Astrocyte (in vitro differentiated cells and primary cell): ENCODE measurements at regions not wholly inside any gene's neighbourhood (a gene's known extent, or its start where the extent isn't known, plus 50 kb on each side); places are given as distances from the start of the nearest gene placed in this dataset.

Experiments
- DNase-seq: peaks from one replicate; pipeline ENCODE4 v3.0.0-alpha.2; 2010; ENCODE audit warnings: low read depth
- FAIRE-seq: peaks from 2 replicates; lab custom pipeline; 2011; peaks lifted over from hg19 to GRCh38; lab: Jason Lieb, UNC
- H2AFZ ChIP-seq: 2 replicates; pipeline ENCODE4 v1.6.0; 2012; ENCODE audit warnings: low read depth, low read length, inconsistent platforms
- H3K27ac ChIP-seq: 2 replicates; pipeline ENCODE4 v1.5.1; 2011; ENCODE audit warnings: low read depth, low read length, inconsistent platforms
- H3K27me3 ChIP-seq: 2 replicates; pipeline ENCODE4 v1.6.0; 2011; ENCODE audit warnings: low read length, inconsistent platforms; ENCODE audit not compliant: insufficient read depth
- H3K36me3 ChIP-seq: 2 replicates; pipeline ENCODE4 v1.5.1; 2011; ENCODE audit warnings: low read length, inconsistent platforms; ENCODE audit not compliant: insufficient read depth
- H3K4me1 ChIP-seq: 2 replicates; pipeline ENCODE4 v1.5.1; 2011; ENCODE audit warnings: low read length, inconsistent platforms; ENCODE audit not compliant: insufficient read depth
- H3K4me2 ChIP-seq: 2 replicates; pipeline ENCODE4 v1.6.0; 2012; ENCODE audit warnings: low read length, inconsistent platforms
- H3K4me3 ChIP-seq: 2 replicates; pipeline ENCODE4 v1.5.1; 2011; ENCODE audit warnings: low read depth, mild to moderate bottlenecking, low read length, inconsistent platforms; ENCODE audit not compliant: insufficient read depth
- H3K79me2 ChIP-seq: 2 replicates; pipeline ENCODE4 v1.6.0; 2012; ENCODE audit warnings: mild to moderate bottlenecking, low read length, inconsistent platforms; ENCODE audit not compliant: insufficient read depth
- H3K9ac ChIP-seq: 2 replicates; pipeline ENCODE4 v1.6.0; 2012; ENCODE audit warnings: mild to moderate bottlenecking, low read length, inconsistent platforms
- H3K9me3 ChIP-seq: 2 replicates; pipeline ENCODE4 v1.5.1; 2012; ENCODE audit warnings: low read depth, mild to moderate bottlenecking, low read length, inconsistent platforms; ENCODE audit not compliant: insufficient read depth
- H4K20me1 ChIP-seq: 2 replicates; pipeline ENCODE4 v1.6.0; 2012; ENCODE audit warnings: low read length, inconsistent platforms; ENCODE audit not compliant: insufficient read depth
- H3K27ac Mint-ChIP-seq: one replicate; pipeline ENCODE4 v1.8.0; 2021; ENCODE audit warnings: mild to moderate bottlenecking, mixed read lengths; ENCODE audit not compliant: unreplicated experiment
- H3K27me3 Mint-ChIP-seq: one replicate; pipeline ENCODE4 v1.8.0; 2021; ENCODE audit warnings: low read depth, mixed read lengths; ENCODE audit not compliant: unreplicated experiment
- H3K36me3 Mint-ChIP-seq: one replicate; pipeline ENCODE4 v1.8.0; 2021; ENCODE audit warnings: low read depth, mixed read lengths; ENCODE audit not compliant: unreplicated experiment
- H3K4me1 Mint-ChIP-seq: one replicate; pipeline ENCODE4 v1.8.0; 2021; ENCODE audit warnings: low read depth, mixed read lengths; ENCODE audit not compliant: unreplicated experiment
- H3K4me3 Mint-ChIP-seq: one replicate; pipeline ENCODE4 v1.8.0; 2021; ENCODE audit warnings: mild to moderate bottlenecking, moderate library complexity, mixed read lengths; ENCODE audit not compliant: unreplicated experiment
- H3K9me3 Mint-ChIP-seq: one replicate; pipeline ENCODE4 v1.8.0; 2021; ENCODE audit warnings: mild to moderate bottlenecking, mixed read lengths; ENCODE audit not compliant: unreplicated experiment
- EZH2 ChIP-seq: IDR thresholded peaks from 2 replicates; pipeline ENCODE4 v1.6.1; 2012; ENCODE audit warnings: mild to moderate bottlenecking, low read length, inconsistent platforms; ENCODE audit not compliant: insufficient read depth
- TF ChIP-seq, protein P1 (sequence below): IDR thresholded peaks from 2 replicates; pipeline ENCODE4 v1.5.1; 2011; ENCODE audit warnings: low read depth, mild to moderate bottlenecking, inconsistent platforms, low read length, moderate library complexity; ENCODE audit not compliant: insufficient read depth

DNA sequence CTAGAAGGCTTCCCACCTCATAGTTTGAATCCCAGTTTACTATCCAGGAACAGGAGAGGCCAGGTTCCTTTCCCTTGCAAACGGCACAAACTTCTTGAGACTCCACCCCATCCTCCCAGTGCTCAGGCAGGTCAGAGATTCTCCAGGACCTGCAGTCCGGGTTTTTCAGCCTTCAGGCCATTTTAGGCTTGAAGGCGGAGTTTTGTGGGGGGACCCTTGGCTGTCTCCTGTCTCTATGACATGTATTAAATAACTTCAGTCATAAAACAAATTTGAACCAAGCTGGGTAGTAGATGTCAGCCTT, 230.1 kb downstream of the NFATC2 start:
- H3K9me3 Mint-ChIP-seq = peaks cover 11% of the 10 kb centered on the region
- no peaks in the 10 kb centered on the region for H3K36me3 ChIP-seq
- H3K27me3 ChIP-seq = no peaks in the 10 kb centered on the region
- no peaks in the 10 kb centered on the region for H4K20me1 ChIP-seq
- H3K4me1 ChIP-seq = no peaks in the 10 kb centered on the region
- no peak for DNase-seq
- H3K4me1 Mint-ChIP-seq = peaks cover 37% of the 10 kb centered on the region
- no peaks in the 10 kb centered on the region for H3K36me3 Mint-ChIP-seq
- peaks cover 5% of the 10 kb centered on the region for H3K9me3 ChIP-seq
- H2AFZ ChIP-seq = no peak overlapping the region
- FAIRE-seq = no peak
- no peak for TF ChIP-seq EZH2
- TF ChIP-seq, protein P1, sequence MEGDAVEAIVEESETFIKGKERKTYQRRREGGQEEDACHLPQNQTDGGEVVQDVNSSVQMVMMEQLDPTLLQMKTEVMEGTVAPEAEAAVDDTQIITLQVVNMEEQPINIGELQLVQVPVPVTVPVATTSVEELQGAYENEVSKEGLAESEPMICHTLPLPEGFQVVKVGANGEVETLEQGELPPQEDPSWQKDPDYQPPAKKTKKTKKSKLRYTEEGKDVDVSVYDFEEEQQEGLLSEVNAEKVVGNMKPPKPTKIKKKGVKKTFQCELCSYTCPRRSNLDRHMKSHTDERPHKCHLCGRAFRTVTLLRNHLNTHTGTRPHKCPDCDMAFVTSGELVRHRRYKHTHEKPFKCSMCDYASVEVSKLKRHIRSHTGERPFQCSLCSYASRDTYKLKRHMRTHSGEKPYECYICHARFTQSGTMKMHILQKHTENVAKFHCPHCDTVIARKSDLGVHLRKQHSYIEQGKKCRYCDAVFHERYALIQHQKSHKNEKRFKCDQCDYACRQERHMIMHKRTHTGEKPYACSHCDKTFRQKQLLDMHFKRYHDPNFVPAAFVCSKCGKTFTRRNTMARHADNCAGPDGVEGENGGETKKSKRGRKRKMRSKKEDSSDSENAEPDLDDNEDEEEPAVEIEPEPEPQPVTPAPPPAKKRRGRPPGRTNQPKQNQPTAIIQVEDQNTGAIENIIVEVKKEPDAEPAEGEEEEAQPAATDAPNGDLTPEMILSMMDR = no peak
- H3K27ac Mint-ChIP-seq = peak overlapping the region; percentile 71
- H3K79me2 ChIP-seq = no peaks in the 10 kb centered on the region
- peaks cover 2% of the 10 kb centered on the region for H3K27me3 Mint-ChIP-seq
- H3K9ac ChIP-seq = no peak overlapping the region
- no peak overlapping the region for H3K4me3 Mint-ChIP-seq
- no peak overlapping the region for H3K27ac ChIP-seq
- H3K4me3 ChIP-seq = no peak overlapping the region
- H3K4me2 ChIP-seq = no peak overlapping the region

DNA sequence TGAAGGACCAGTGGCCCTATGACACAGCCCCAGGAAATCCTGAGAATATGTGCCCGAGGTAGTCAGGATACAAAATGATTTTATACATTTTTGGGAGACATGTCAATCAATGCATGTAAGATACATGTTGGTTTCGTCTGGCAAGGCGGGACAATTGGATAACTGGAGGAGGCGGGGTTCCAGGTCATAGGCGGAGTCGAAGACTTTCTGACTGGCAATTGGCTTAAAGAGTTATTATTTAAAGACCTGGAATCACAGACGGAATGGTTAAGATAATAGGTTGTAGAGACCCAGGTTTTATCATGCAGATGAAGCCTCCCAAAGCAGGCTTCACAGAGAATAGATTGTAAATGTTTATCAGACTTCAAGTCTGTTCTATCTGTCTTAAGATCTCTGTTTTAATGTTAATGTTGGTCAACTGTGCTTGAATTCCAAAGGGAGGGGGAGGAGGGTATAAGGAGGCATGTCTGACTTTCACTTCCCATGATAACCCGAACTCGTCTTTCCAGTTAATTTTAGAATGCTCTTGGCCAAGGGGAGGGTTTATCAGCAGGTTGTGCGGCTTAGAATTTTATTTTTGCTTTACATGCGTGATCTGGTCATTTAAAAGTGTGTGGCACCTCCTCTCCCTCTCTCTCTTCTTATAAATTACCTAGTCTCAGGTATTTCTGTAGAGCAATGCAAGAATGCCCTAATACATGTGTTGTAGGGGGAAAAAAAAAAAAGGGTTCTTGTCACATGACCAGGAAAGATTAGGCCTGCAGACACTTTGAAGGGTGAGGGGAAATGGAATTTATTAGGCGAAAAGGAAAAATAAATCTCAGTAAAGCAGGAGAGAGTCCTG, 230.7 kb downstream of the NFATC2 start:
- Histone ChIP-seq H3K4me3 (no peak overlapping the region), H3K9ac (no peak overlapping the region), H2AFZ (no peak overlapping the region), H3K9me3 (peaks cover 5% of the 10 kb centered on the region), H3K4me1 (no peaks in the 10 kb centered on the region), H3K4me2 (no peak overlapping the region), H3K36me3 (no peaks in the 10 kb centered on the region), H3K27me3 (no peaks in the 10 kb centered on the region), H3K27ac (no peak overlapping the region), H3K79me2 (no peaks in the 10 kb centered on the region), H4K20me1 (no peaks in the 10 kb centered on the region)
- peak; percentile 27 for DNase-seq
- no peak for FAIRE-seq
- TF ChIP-seq, protein P1 = no peak
- no peak for TF ChIP-seq EZH2
- Mint-ChIP-seq H3K4me3 (peak overlapping the region; percentile 37), H3K27ac (peak overlapping the region; percentile 71), H3K9me3 (peaks cover 11% of the 10 kb centered on the region), H3K4me1 (peaks cover 40% of the 10 kb centered on the region), H3K27me3 (peaks cover 2% of the 10 kb centered on the region), H3K36me3 (no peaks in the 10 kb centered on the region)

DNA sequence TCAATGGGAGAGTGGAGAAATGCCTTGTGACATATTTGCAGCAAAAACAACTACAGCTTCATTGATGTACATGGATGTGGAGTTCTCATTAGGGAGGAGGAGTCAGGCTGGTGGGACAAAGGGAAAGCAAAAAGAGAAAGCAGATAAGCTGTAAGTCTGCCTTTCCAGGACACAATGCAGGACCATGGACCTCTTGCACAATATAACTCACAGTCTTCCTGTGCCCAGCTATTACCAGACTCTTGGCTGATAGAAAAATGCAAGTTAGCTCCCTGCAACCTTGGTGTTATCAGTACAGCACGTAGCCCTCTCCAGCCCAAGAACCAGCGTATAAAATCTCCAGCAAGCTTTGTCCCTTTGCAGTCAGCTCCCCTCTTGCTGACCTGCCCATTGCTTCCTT, 232.3 kb downstream of the NFATC2 start:
- no peak overlapping the region for H3K27ac ChIP-seq
- Mint-ChIP-seq H3K4me1 (peaks cover 42% of the 10 kb centered on the region), H3K9me3 (peaks cover 7% of the 10 kb centered on the region), H3K36me3 (no peaks in the 10 kb centered on the region), H3K4me3 (no peak overlapping the region), H3K27ac (no peak overlapping the region), H3K27me3 (peaks cover 2% of the 10 kb centered on the region)
- FAIRE-seq (no peak), DNase-seq (no peak)
- H3K4me3 ChIP-seq = no peak overlapping the region
- no peak overlapping the region for H2AFZ ChIP-seq
- TF ChIP-seq EZH2 = no peak
- no peaks in the 10 kb centered on the region for H3K27me3 ChIP-seq
- H3K79me2 ChIP-seq = no peaks in the 10 kb centered on the region
- H3K9me3 ChIP-seq = no peaks in the 10 kb centered on the region
- H3K4me1 ChIP-seq = no peaks in the 10 kb centered on the region
- no peak overlapping the region for H3K4me2 ChIP-seq
- H3K9ac ChIP-seq = no peak overlapping the region
- no peaks in the 10 kb centered on the region for H4K20me1 ChIP-seq
- no peaks in the 10 kb centered on the region for H3K36me3 ChIP-seq
